Mesodermal cell (in vitro differentiated cells): ENCODE measurements at regions not wholly inside any gene's neighbourhood (a gene's known extent, or its start where the extent isn't known, plus 50 kb on each side); places are given as distances from the start of the nearest gene placed in this dataset.

Source experiments
- H3K27ac ChIP-seq: 2 replicates; pipeline ENCODE4 v1.7.0; 2013; ENCODE audit warnings: mild to moderate bottlenecking, low read depth, low read length, moderate library complexity; ENCODE audit not compliant: severe bottlenecking
- H3K36me3 ChIP-seq: 2 replicates; pipeline ENCODE4 v1.7.1; 2013; ENCODE audit warnings: mild to moderate bottlenecking, low read length, moderate library complexity; ENCODE audit not compliant: control insufficient read depth, insufficient read depth
- H3K4me1 ChIP-seq: one replicate; pipeline ENCODE4 v1.7.1; 2013; ENCODE audit warnings: mild to moderate bottlenecking, low read length; ENCODE audit not compliant: insufficient read depth, control insufficient read depth, poor library complexity, severe bottlenecking
- H3K4me3 ChIP-seq: 2 replicates; pipeline ENCODE4 v1.7.0; 2013; ENCODE audit warnings: low read length, control low read depth, mild to moderate bottlenecking; ENCODE audit not compliant: insufficient read depth, poor library complexity, severe bottlenecking; ENCODE audit errors: extremely low read depth
- H3K9me3 ChIP-seq: 2 replicates; pipeline ENCODE4 v1.7.1; 2013; ENCODE audit warnings: mild to moderate bottlenecking, low read length, moderate library complexity; ENCODE audit not compliant: control insufficient read depth
- WGBS, 2 experiments: methylation state at CpG; one replicate each; pipeline ENCODE4 v1.1.5; 2013; ENCODE audit warnings: missing lambda C conversion rate in 2 of 2; ENCODE audit not compliant: insufficient coverage in 2 of 2; 5-methylcytosine and 5-hydroxymethylcytosine counted together

DNA sequence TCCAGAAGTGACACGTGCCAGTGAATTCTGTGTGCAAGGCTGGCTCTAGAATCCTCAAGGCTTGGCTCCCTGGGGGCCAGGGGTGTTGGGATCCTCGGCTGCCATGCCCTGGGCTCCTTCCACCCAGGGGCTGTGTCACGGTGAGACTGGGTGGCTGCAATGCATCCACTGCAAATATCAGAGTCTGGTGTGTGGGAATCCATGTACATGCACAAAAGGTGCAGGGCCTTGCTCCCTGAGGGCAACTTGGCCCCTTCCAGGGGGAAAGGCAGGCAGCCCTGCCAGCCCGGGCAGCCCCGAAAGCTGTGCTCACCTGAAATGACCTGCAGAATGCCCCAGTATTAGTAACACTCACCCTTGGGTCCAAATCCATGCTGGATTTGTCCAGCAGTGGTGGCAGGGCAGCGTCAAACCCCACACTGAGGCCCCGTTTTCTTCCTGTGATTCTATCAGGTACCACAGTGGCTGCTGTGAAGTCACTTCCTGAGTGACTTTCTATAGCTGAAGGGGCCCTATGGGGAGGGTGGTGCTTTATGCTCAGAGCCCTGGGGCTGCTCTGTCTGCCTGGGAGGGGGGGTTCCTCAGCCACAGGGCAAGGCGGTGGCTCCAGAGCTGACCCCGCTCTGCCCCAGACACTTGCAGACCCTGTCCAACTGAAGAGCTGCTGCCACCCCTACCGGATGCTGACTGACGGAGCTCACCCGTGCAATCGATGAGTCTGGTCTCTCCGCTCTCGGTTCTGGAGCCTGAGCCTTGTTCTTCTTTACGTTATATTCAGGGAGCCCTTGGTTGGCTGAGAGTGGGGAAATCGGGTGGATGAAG is 317.7 kb downstream of the GLRX3 start:
- H3K27ac ChIP-seq, result no peak overlapping the region
- H3K9me3 ChIP-seq, result no peaks in the 10 kb centered on the region
- H3K36me3 ChIP-seq, result no peaks in the 10 kb centered on the region
- 88 to 94% methylated on average over 15 to 16 of the region's 17 CpGs for WGBS, 2 experiments
- no peaks in the 10 kb centered on the region for H3K4me1 ChIP-seq
- H3K4me3 ChIP-seq, result no peak overlapping the region

- H3K4me1 ChIP-seq, result no peaks in the 10 kb centered on the region
- H3K36me3 ChIP-seq, result no peaks in the 10 kb centered on the region
- H3K27ac ChIP-seq, result no peak overlapping the region
- WGBS, 2 experiments, result 88 to 92% methylated on average over 7 of the region's 7 CpGs
- no peaks in the 10 kb centered on the region for H3K9me3 ChIP-seq
- no peak overlapping the region for H3K4me3 ChIP-seq
Observed at GRCh38 chr10:130454543-130455000, 318.4 kb downstream of the GLRX3 start.

DNA sequence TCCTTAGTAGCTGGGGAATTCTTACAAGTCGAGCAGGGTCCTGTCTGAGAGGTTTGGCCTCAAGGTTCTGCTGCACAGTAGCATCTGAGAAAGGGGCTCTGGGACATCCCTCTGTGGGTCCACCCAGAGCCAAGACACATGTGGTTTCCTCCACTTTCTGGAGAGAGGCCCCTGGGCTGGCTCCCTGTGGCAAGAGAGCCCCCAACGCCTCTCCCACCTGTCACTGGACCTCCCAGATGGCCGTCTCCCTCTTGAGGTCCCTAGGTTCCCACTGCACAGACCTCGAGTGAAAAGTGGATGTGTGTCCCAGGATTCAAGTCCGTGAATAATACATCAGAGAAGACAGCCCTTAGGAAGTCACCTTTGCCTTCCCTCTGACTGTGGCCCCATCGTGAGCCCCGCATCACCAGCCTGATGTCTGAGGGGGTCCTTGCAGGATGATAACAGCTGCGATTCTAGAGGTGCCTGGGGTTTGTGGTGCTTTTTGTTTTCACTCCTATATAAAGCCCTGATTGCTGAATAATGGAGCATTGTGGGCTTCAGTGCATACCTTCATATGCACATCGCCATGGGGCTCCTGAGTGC is 319.0 kb downstream of the GLRX3 start:
- no peaks in the 10 kb centered on the region for H3K9me3 ChIP-seq
- H3K4me1 ChIP-seq, result no peaks in the 10 kb centered on the region
- no peaks in the 10 kb centered on the region for H3K36me3 ChIP-seq
- H3K27ac ChIP-seq, result no peak overlapping the region
- WGBS, 2 experiments, result 83 to 84% methylated on average over 4 to 5 of the region's 9 CpGs
- no peak overlapping the region for H3K4me3 ChIP-seq

DNA sequence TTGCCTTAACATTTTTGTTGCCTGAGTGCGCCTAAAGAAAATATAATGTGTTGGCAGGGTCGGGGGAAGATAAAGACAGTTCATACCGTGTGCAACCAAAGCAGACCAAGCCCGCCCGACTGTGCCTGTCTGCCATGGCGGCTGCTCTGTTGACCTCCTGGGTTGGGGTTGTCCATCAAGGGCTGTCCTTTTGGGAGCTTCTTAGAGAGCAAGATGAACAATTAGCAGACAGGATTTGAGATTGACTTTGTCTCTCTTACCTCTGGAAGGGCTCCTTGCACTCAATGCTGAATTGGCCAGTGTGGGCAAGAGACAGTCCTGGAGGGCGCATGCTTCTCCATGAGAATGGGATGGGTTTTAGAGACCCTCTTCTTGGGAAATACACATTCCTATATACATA is 319.6 kb downstream of the GLRX3 start:
- Histone ChIP-seq H3K36me3 (no peaks in the 10 kb centered on the region), H3K9me3 (no peaks in the 10 kb centered on the region), H3K27ac (no peak overlapping the region), H3K4me3 (no peak overlapping the region), H3K4me1 (no peaks in the 10 kb centered on the region)
- 96 to 100% methylated on average over 2 to 6 of the region's 7 CpGs for WGBS, 2 experiments

DNA sequence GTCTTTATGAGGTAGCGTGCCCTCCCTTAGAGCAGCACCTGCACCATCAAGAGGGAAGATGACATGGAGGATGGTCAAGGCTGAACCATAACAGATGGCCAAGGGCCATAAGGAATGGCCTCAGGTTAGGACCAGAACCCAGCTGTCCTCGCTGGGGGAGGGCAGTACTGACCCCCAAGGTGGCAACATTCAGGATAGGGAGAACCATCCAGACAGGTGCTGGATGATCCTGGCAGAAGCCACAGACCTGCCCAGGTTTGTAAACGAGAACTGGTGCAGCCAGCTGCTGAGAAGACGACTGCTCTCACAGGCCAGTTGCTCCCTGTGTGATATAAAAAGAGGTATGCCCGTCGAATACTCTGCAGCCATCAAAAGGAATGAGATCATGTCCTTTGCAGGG is 320.4 kb downstream of the GLRX3 start:
- H3K36me3 ChIP-seq, result no peaks in the 10 kb centered on the region
- H3K9me3 ChIP-seq, result no peaks in the 10 kb centered on the region
- no peak overlapping the region for H3K4me3 ChIP-seq
- no peaks in the 10 kb centered on the region for H3K4me1 ChIP-seq
- 79 to 91% methylated on average over 3 to 6 of the region's 6 CpGs for WGBS, 2 experiments
- H3K27ac ChIP-seq, result no peak overlapping the region

- 79 to 88% methylated on average over 2 of the region's 4 CpGs for WGBS, 2 experiments
- no peaks in the 10 kb centered on the region for H3K36me3 ChIP-seq
- H3K4me1 ChIP-seq, result no peaks in the 10 kb centered on the region
- no peak overlapping the region for H3K4me3 ChIP-seq
- no peak overlapping the region for H3K27ac ChIP-seq
- H3K9me3 ChIP-seq, result no peaks in the 10 kb centered on the region
Observed at GRCh38 chr10:130458509-130458908, 322.3 kb downstream of the GLRX3 start.

- no peaks in the 10 kb centered on the region for H3K36me3 ChIP-seq
- 60 to 89% methylated on average over 1 of the region's 4 CpGs for WGBS, 2 experiments
- H3K4me3 ChIP-seq, result no peak overlapping the region
- H3K4me1 ChIP-seq, result no peaks in the 10 kb centered on the region
- H3K27ac ChIP-seq, result no peak overlapping the region
- H3K9me3 ChIP-seq, result no peaks in the 10 kb centered on the region
Observed at GRCh38 chr10:130459011-130459410, 322.8 kb downstream of the GLRX3 start.

DNA sequence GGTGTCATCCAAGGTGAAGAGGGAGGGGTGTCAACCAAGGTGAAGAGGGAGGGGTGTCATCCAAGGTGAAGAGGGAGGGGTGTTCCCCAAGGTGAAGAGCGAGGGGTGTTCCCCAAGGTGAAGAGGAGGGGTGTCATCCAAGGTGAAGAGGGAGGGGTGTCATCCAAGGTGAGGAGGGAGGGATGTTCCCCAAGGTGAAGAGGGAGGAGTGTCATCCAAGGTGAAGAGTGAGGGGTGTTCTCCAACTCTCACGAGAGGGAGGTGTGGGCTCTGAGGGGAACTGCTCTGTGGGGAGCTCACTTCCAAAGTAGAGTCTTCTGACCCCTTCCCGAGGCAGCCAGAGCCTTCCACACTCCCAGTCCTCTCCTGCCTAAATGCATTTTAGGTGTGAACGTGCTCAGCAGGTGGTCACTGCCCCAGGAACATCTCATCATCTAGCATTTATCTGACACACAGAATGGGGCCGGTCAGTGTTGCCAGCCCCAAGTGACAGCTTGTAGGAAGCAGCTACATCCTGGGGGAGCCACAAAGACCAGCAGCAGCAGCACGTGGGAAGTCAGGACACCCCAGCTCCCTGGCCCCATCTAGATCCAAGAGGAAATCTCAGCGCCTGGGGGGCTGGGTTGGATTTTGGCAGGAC is 323.8 kb downstream of the GLRX3 start:
- H3K9me3 ChIP-seq, result no peaks in the 10 kb centered on the region
- no peaks in the 10 kb centered on the region for H3K4me1 ChIP-seq
- no peaks in the 10 kb centered on the region for H3K36me3 ChIP-seq
- no peak overlapping the region for H3K27ac ChIP-seq
- no peak overlapping the region for H3K4me3 ChIP-seq
- WGBS, 2 experiments, result 61 to 73% methylated on average over 3 to 6 of the region's 7 CpGs

DNA sequence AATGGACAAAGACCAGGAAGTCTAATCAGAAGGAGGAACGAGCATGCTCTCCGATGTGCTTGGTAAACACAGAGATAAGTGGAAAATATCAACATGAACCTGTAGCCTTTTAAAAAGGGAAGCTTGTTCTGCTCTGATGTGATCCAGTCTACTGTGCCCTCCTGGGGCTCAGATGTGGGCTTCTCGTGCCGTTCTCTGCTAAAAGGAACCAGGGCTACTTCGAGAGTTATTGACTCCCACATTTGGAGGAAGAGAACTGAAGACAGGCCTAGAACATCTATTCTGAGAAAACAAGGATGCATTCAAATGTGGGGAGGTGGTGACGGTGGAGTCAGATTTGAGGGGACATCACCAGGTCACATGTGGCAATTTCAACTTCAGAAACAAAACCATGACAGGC is 325.4 kb downstream of the GLRX3 start:
- no peak overlapping the region for H3K4me3 ChIP-seq
- no peaks in the 10 kb centered on the region for H3K36me3 ChIP-seq
- 89 to 91% methylated on average over 6 of the region's 6 CpGs for WGBS, 2 experiments

GRCh38 chr10:130463104-130463875 is 327.1 kb downstream of the GLRX3 start:
- Histone ChIP-seq H3K4me1 (no peaks in the 10 kb centered on the region), H3K9me3 (no peaks in the 10 kb centered on the region), H3K36me3 (no peaks in the 10 kb centered on the region), H3K27ac (no peak overlapping the region), H3K4me3 (no peak overlapping the region)
- WGBS, 2 experiments, result 78 to 96% methylated on average over 4 to 6 of the region's 6 CpGs

More for the DNA sequence above, 325.4 kb downstream of the GLRX3 start:
- no peaks in the 10 kb centered on the region for H3K9me3 ChIP-seq
- H3K27ac ChIP-seq, result no peak overlapping the region
- H3K4me1 ChIP-seq, result no peaks in the 10 kb centered on the region
